ENCODE measurements at regions not wholly inside any gene's neighbourhood (a gene's known extent, or its start where the extent isn't known, plus 50 kb on each side); places are given as distances from the start of the nearest gene placed in this dataset.

GRCh38 chr12:77401770-77402081, 336.4 kb upstream of the E2F7 start:
- no peak for DNase-seq (ENCODE audit: low read depth)

- DNase-seq (ENCODE audit: low read depth) = no peak
Measured at GRCh38 chr12:77401064-77401769, 335.8 kb upstream of the E2F7 start.

- DNase-seq (ENCODE audit: low read depth) = no peak
Measured at GRCh38 chr12:77392467-77393088, 327.2 kb upstream of the E2F7 start.

- DNase-seq (ENCODE audit: low read depth) = no peak
Measured at GRCh38 chr12:77388445-77389265, 323.3 kb upstream of the E2F7 start.

GRCh38 chr12:77387671-77388070, 322.3 kb upstream of the E2F7 start:
- DNase-seq (ENCODE audit: low read depth) = no peak

GRCh38 chr12:77387214-77387613, 321.8 kb upstream of the E2F7 start:
- no peak for DNase-seq (ENCODE audit: low read depth)

GRCh38 chr12:77384941-77385340, 319.6 kb upstream of the E2F7 start:
- DNase-seq (ENCODE audit: low read depth) = no peak

- no peak for DNase-seq (ENCODE audit: low read depth)
Measured at GRCh38 chr12:77382096-77382742, 316.9 kb upstream of the E2F7 start.

GRCh38 chr12:77377622-77378021, 312.3 kb upstream of the E2F7 start:
- no peak for DNase-seq (ENCODE audit: low read depth)

- no peak for DNase-seq (ENCODE audit: low read depth)
Measured at GRCh38 chr12:77377116-77377515, 311.7 kb upstream of the E2F7 start.

GRCh38 chr12:77374673-77375072, 309.3 kb upstream of the E2F7 start:
- DNase-seq (ENCODE audit: low read depth) = no peak

- no peak for DNase-seq (ENCODE audit: low read depth)
Measured at GRCh38 chr12:77372494-77372893, 307.1 kb upstream of the E2F7 start.

GRCh38 chr12:77372026-77372425, 306.7 kb upstream of the E2F7 start:
- no peak for DNase-seq (ENCODE audit: low read depth)

GRCh38 chr12:77368379-77368778, 303.0 kb upstream of the E2F7 start:
- DNase-seq (ENCODE audit: low read depth) = no peak

- no peak for DNase-seq (ENCODE audit: low read depth)
Measured at GRCh38 chr12:77366616-77367015, 301.2 kb upstream of the E2F7 start.

- DNase-seq (ENCODE audit: low read depth) = no peak
Measured at GRCh38 chr12:77364400-77364799, 299.0 kb upstream of the E2F7 start.

GRCh38 chr12:77362509-77363210, 297.3 kb upstream of the E2F7 start:
- no peak for DNase-seq (ENCODE audit: low read depth)

- DNase-seq (ENCODE audit: low read depth) = no peak
Measured at GRCh38 chr12:77357655-77358054, 292.3 kb upstream of the E2F7 start.

- no peak for DNase-seq (ENCODE audit: low read depth)
Measured at GRCh38 chr12:77354766-77355362, 289.5 kb upstream of the E2F7 start.

- no peak for DNase-seq (ENCODE audit: low read depth)
Measured at GRCh38 chr12:77352946-77353345, 287.6 kb upstream of the E2F7 start.

GRCh38 chr12:77351860-77352259, 286.5 kb upstream of the E2F7 start:
- no peak for DNase-seq (ENCODE audit: low read depth)
